ENCODE measurements at regions not wholly inside any gene's neighbourhood (a gene's known extent, or its start where the extent isn't known, plus 50 kb on each side); places are given as distances from the start of the nearest gene placed in this dataset.

- Histone ChIP-seq H3K4me2 (ENCODE audit: low read length) (no peak overlapping the region), H3K4me1 (ENCODE audit: control insufficient read depth, low read depth, low read length) (no peaks in the 10 kb centered on the region), H2BK120ac (ENCODE audit: low read depth, low read length) (no peak overlapping the region), H4K5ac (ENCODE audit: low read length) (no peak overlapping the region), H3K23ac (ENCODE audit: low read length) (no peak overlapping the region), H3K18ac (ENCODE audit: low read length) (no peak overlapping the region), H3K36me3 (ENCODE audit: control insufficient read depth, insufficient read depth, low read length) (no peaks in the 10 kb centered on the region), H3K4me3 (ENCODE audit: low read length) (no peak overlapping the region), H3K56ac (ENCODE audit: low read length) (no peak overlapping the region), H2BK15ac (replicated peaks; ENCODE audit: low read depth) (no peak overlapping the region), H3K9ac (ENCODE audit: low read length) (no peak overlapping the region), H3K27ac (ENCODE audit: low read depth, low read length) (no peak overlapping the region), H3K79me2 (ENCODE audit: control insufficient read depth, insufficient read depth, low read length) (no peaks in the 10 kb centered on the region), H3K79me1 (ENCODE audit: low read length) (no peaks in the 10 kb centered on the region), H3K4ac (ENCODE audit: low read depth, low read length) (no peak overlapping the region), H2BK5ac (ENCODE audit: low read length) (no peak overlapping the region), H4K8ac (ENCODE audit: low read depth, low read length) (no peak overlapping the region), H3K27me3 (ENCODE audit: insufficient read depth, low read length, poor library complexity) (no peaks in the 10 kb centered on the region), H2AK5ac (ENCODE audit: low read length) (no peak overlapping the region)
- no peak for DNase-seq
These were observed 59.6 kb upstream of the SYN3 start for GRCh38 chr22:33117821-33118220.

GRCh38 chr22:33116841-33117547, 58.8 kb upstream of the SYN3 start:
- Histone ChIP-seq H3K27ac (ENCODE audit: low read depth, low read length) (no peak overlapping the region), H3K4me3 (ENCODE audit: low read length) (no peak overlapping the region), H2BK120ac (ENCODE audit: low read depth, low read length) (no peak overlapping the region), H4K8ac (ENCODE audit: low read depth, low read length) (no peak overlapping the region), H2BK15ac (replicated peaks; ENCODE audit: low read depth) (no peak overlapping the region), H3K56ac (ENCODE audit: low read length) (no peak overlapping the region), H3K79me1 (ENCODE audit: low read length) (no peaks in the 10 kb centered on the region), H3K4me2 (ENCODE audit: low read length) (no peak overlapping the region), H3K18ac (ENCODE audit: low read length) (no peak overlapping the region), H4K5ac (ENCODE audit: low read length) (no peak overlapping the region), H2BK5ac (ENCODE audit: low read length) (no peak overlapping the region), H3K27me3 (ENCODE audit: insufficient read depth, low read length, poor library complexity) (no peaks in the 10 kb centered on the region), H3K9ac (ENCODE audit: low read length) (no peak overlapping the region), H2AK5ac (ENCODE audit: low read length) (no peak overlapping the region), H3K4ac (ENCODE audit: low read depth, low read length) (no peak overlapping the region), H3K23ac (ENCODE audit: low read length) (no peak overlapping the region), H3K36me3 (ENCODE audit: control insufficient read depth, insufficient read depth, low read length) (no peaks in the 10 kb centered on the region), H3K79me2 (ENCODE audit: control insufficient read depth, insufficient read depth, low read length) (no peaks in the 10 kb centered on the region), H3K4me1 (ENCODE audit: control insufficient read depth, low read depth, low read length) (no peaks in the 10 kb centered on the region)
- WGBS (ENCODE audit: extremely low coverage, insufficient coverage, low lambda C conversion rate): no CpG with 5 or more reads among the region's 2 CpGs
- peak; percentile 65 for DNase-seq

- H3K4me2 ChIP-seq (ENCODE audit: low read length): no peak overlapping the region
- no peak overlapping the region for H3K56ac ChIP-seq (ENCODE audit: low read length)
- H3K4ac ChIP-seq (ENCODE audit: low read depth, low read length): no peak overlapping the region
- H3K4me3 ChIP-seq (ENCODE audit: low read length): no peak overlapping the region
- H4K8ac ChIP-seq (ENCODE audit: low read depth, low read length): no peak overlapping the region
- H3K79me2 ChIP-seq (ENCODE audit: control insufficient read depth, insufficient read depth, low read length): no peaks in the 10 kb centered on the region
- H3K27ac ChIP-seq (ENCODE audit: low read depth, low read length): no peak overlapping the region
- H2BK5ac ChIP-seq (ENCODE audit: low read length): no peak overlapping the region
- H2AK5ac ChIP-seq (ENCODE audit: low read length): no peak overlapping the region
- H3K4me1 ChIP-seq (ENCODE audit: control insufficient read depth, low read depth, low read length): no peaks in the 10 kb centered on the region
- H3K18ac ChIP-seq (ENCODE audit: low read length): no peak overlapping the region
- no peaks in the 10 kb centered on the region for H3K27me3 ChIP-seq (ENCODE audit: insufficient read depth, low read length, poor library complexity)
- no peaks in the 10 kb centered on the region for H3K79me1 ChIP-seq (ENCODE audit: low read length)
- no peak overlapping the region for H4K5ac ChIP-seq (ENCODE audit: low read length)
- H3K36me3 ChIP-seq (ENCODE audit: control insufficient read depth, insufficient read depth, low read length): no peaks in the 10 kb centered on the region
- H2BK120ac ChIP-seq (ENCODE audit: low read depth, low read length): no peak overlapping the region
- H2BK15ac ChIP-seq (replicated peaks; ENCODE audit: low read depth): no peak overlapping the region
- no peak overlapping the region for H3K9ac ChIP-seq (ENCODE audit: low read length)
- no peak for DNase-seq
- H3K23ac ChIP-seq (ENCODE audit: low read length): no peak overlapping the region
These were observed 56.4 kb upstream of the SYN3 start for GRCh38 chr22:33114565-33114964.

- H2BK120ac ChIP-seq (ENCODE audit: low read depth, low read length): no peak overlapping the region
These were observed 54.4 kb upstream of the SYN3 start for GRCh38 chr22:33112580-33112979.

GRCh38 chr22:33111491-33111890, 53.3 kb upstream of the SYN3 start:
- no peak overlapping the region for H3K56ac ChIP-seq (ENCODE audit: low read length)
- H4K5ac ChIP-seq (ENCODE audit: low read length): no peak overlapping the region
- H3K4me2 ChIP-seq (ENCODE audit: low read length): no peak overlapping the region
- H3K4me3 ChIP-seq (ENCODE audit: low read length): no peak overlapping the region
- no peaks in the 10 kb centered on the region for H3K79me1 ChIP-seq (ENCODE audit: low read length)
- H4K8ac ChIP-seq (ENCODE audit: low read depth, low read length): no peak overlapping the region
- no peak overlapping the region for H3K27ac ChIP-seq (ENCODE audit: low read depth, low read length)
- no peaks in the 10 kb centered on the region for H3K27me3 ChIP-seq (ENCODE audit: insufficient read depth, low read length, poor library complexity)
- peak; percentile 83 for DNase-seq
- no peak overlapping the region for H3K4ac ChIP-seq (ENCODE audit: low read depth, low read length)
- no peaks in the 10 kb centered on the region for H3K79me2 ChIP-seq (ENCODE audit: control insufficient read depth, insufficient read depth, low read length)
- H3K36me3 ChIP-seq (ENCODE audit: control insufficient read depth, insufficient read depth, low read length): no peaks in the 10 kb centered on the region
- H3K23ac ChIP-seq (ENCODE audit: low read length): no peak overlapping the region
- no peak overlapping the region for H3K18ac ChIP-seq (ENCODE audit: low read length)
- no peaks in the 10 kb centered on the region for H3K4me1 ChIP-seq (ENCODE audit: control insufficient read depth, low read depth, low read length)
- H2BK120ac ChIP-seq (ENCODE audit: low read depth, low read length): no peak overlapping the region
- H3K9ac ChIP-seq (ENCODE audit: low read length): no peak overlapping the region
- no CpG with 5 or more reads among the region's 4 CpGs for WGBS (ENCODE audit: extremely low coverage, insufficient coverage, low lambda C conversion rate)
- no peak overlapping the region for H2AK5ac ChIP-seq (ENCODE audit: low read length)
- H2BK15ac ChIP-seq (replicated peaks; ENCODE audit: low read depth): no peak overlapping the region
- no peak overlapping the region for H2BK5ac ChIP-seq (ENCODE audit: low read length)

More at GRCh38 chr22:33112580-33112979, 54.4 kb upstream of the SYN3 start:
- Histone ChIP-seq H3K4ac (ENCODE audit: low read depth, low read length) (no peak overlapping the region), H3K27me3 (ENCODE audit: insufficient read depth, low read length, poor library complexity) (no peaks in the 10 kb centered on the region), H3K36me3 (ENCODE audit: control insufficient read depth, insufficient read depth, low read length) (no peaks in the 10 kb centered on the region), H3K27ac (ENCODE audit: low read depth, low read length) (no peak overlapping the region), H4K5ac (ENCODE audit: low read length) (no peak overlapping the region), H2AK5ac (ENCODE audit: low read length) (no peak overlapping the region), H3K4me3 (ENCODE audit: low read length) (no peak overlapping the region), H3K4me2 (ENCODE audit: low read length) (no peak overlapping the region), H3K56ac (ENCODE audit: low read length) (no peak overlapping the region), H3K4me1 (ENCODE audit: control insufficient read depth, low read depth, low read length) (no peaks in the 10 kb centered on the region), H2BK5ac (ENCODE audit: low read length) (no peak overlapping the region), H3K79me2 (ENCODE audit: control insufficient read depth, insufficient read depth, low read length) (no peaks in the 10 kb centered on the region), H3K79me1 (ENCODE audit: low read length) (no peaks in the 10 kb centered on the region), H2BK15ac (replicated peaks; ENCODE audit: low read depth) (no peak overlapping the region), H3K23ac (ENCODE audit: low read length) (no peak overlapping the region), H4K8ac (ENCODE audit: low read depth, low read length) (no peak overlapping the region), H3K18ac (ENCODE audit: low read length) (no peak overlapping the region), H3K9ac (ENCODE audit: low read length) (no peak overlapping the region)
- no CpG with 5 or more reads among the region's 1 CpG for WGBS (ENCODE audit: extremely low coverage, insufficient coverage, low lambda C conversion rate)
- DNase-seq: no peak

- Histone ChIP-seq H2AK5ac (ENCODE audit: low read length) (no peak overlapping the region), H3K4ac (ENCODE audit: low read depth, low read length) (no peak overlapping the region), H3K18ac (ENCODE audit: low read length) (no peak overlapping the region), H3K27ac (ENCODE audit: low read depth, low read length) (no peak overlapping the region), H4K5ac (ENCODE audit: low read length) (no peak overlapping the region), H3K79me1 (ENCODE audit: low read length) (no peaks in the 10 kb centered on the region), H3K36me3 (ENCODE audit: control insufficient read depth, insufficient read depth, low read length) (no peaks in the 10 kb centered on the region), H3K4me1 (ENCODE audit: control insufficient read depth, low read depth, low read length) (no peaks in the 10 kb centered on the region), H3K23ac (ENCODE audit: low read length) (no peak overlapping the region), H3K4me3 (ENCODE audit: low read length) (no peak overlapping the region), H4K8ac (ENCODE audit: low read depth, low read length) (no peak overlapping the region), H3K27me3 (ENCODE audit: insufficient read depth, low read length, poor library complexity) (no peaks in the 10 kb centered on the region), H3K9ac (ENCODE audit: low read length) (no peak overlapping the region), H3K79me2 (ENCODE audit: control insufficient read depth, insufficient read depth, low read length) (no peaks in the 10 kb centered on the region), H2BK15ac (replicated peaks; ENCODE audit: low read depth) (no peak overlapping the region), H2BK120ac (ENCODE audit: low read depth, low read length) (no peak overlapping the region), H2BK5ac (ENCODE audit: low read length) (no peak overlapping the region), H3K4me2 (ENCODE audit: low read length) (no peak overlapping the region), H3K56ac (ENCODE audit: low read length) (no peak overlapping the region)
- peak; percentile 34 for DNase-seq
- WGBS (ENCODE audit: extremely low coverage, insufficient coverage, low lambda C conversion rate): no CpG with 5 or more reads among the region's 7 CpGs
These were observed 52.5 kb upstream of the SYN3 start for GRCh38 chr22:33110562-33111163.
